Pancreas (tissue), 10 donors: ENCODE measurements at regions not wholly inside any gene's neighbourhood (a gene's known extent, or its start where the extent isn't known, plus 50 kb on each side); places are given as distances from the start of the nearest gene placed in this dataset.

Experiments used
- ATAC-seq, 4 donors: fragments of 200-7000 bp; cut with Tn5 transposase; one replicate each; pipeline versions ENCODE4 v1.8.0 to v1.9.1; 2020; ENCODE audit warnings: mild to moderate bottlenecking in 4 of 4, moderate library complexity in 4 of 4
- DNase-seq, 6 donors: peaks; one replicate each; pipeline ENCODE4 v3.0.0-alpha.2; 2020
- FAIRE-seq: peaks from 2 replicates; lab custom pipeline; 2012; peaks lifted over from hg19 to GRCh38; lab: Jason Lieb, UNC
- H3K27ac ChIP-seq, 4 donors: fragments of 200-600 bp; sonication (generic); 1 replicate in 3 of 4; 2 replicates in 1 of 4; pipeline versions ENCODE4 v1.5.0 to v1.8.0; 2020
- H3K27me3 ChIP-seq, 4 donors: fragments of 200-600 bp; one replicate each; pipeline ENCODE4 v1.8.0; 2021
- H3K36me3 ChIP-seq, 3 donors: fragments of 200-600 bp; sonication (generic) in 1 of 3; one replicate each; pipeline versions ENCODE4 v1.5.0 to v1.8.0; 2020 to 2021
- H3K4me1 ChIP-seq, 3 donors: fragments of 200-600 bp; one replicate each; pipeline ENCODE4 v1.8.0; 2021
- H3K4me3 ChIP-seq, 4 donors: fragments of 200-600 bp; sonication (generic) in 2 of 4; one replicate each; pipeline versions ENCODE4 v1.5.0 to v1.8.0; 2020 to 2021
- H3K9me3 ChIP-seq, 4 donors: fragments of 200-600 bp; one replicate each; pipeline ENCODE4 v1.8.0; 2021
- WGBS, 2 donors: extraction: QIAGEN DNeasy Blood & Tissue Kit; methylation state at CpG; one replicate each; pipeline ENCODE4 v1.1.7; 2013; 5-methylcytosine and 5-hydroxymethylcytosine counted together
- intact Hi-C, 3 donors: fragments of 100-400 bp; cut with DNase I; formaldehyde crosslinking; loops; one replicate each; pipeline versions ENCODE4 v1.11.1 to v1.14.2; 2022
- TF ChIP-seq, protein P1 (sequence below), 4 donors: fragments of 200-600 bp; sonication (generic) in 3 of 4; IDR thresholded peaks; one replicate each; pipeline versions ENCODE4 v1.5.0 to v1.8.0; 2021; ENCODE audit warnings: antibody characterized with exemption in 4 of 4
- donor health status: healthy with polysubstance abuse.
- donor health status: DM: no; HTN: no; CAD: no; lungs with moderate emphysema.
- donor health status: DM: no; HTN: no; CAD: no.
- donor health status: control.
- donor health status: control.
- donor health status: Bipolar disorder and iron deficiency.
- donor health status: DM: yes; HTN: yes; CAD: no.
- donor health status: DM: no; HTN: no; CAD: no.
- donor health status: DM: no; HTN: no; CAD: no.
- donor health status: DM: yes; HTN: yes; CAD: no.

- intact Hi-C loops, result no loop called here
These were observed 164.5 kb downstream of the LPIN1 start for GRCh38 chr2:11910971-11911370.

GRCh38 chr2:11912980-11913379, 166.5 kb downstream of the LPIN1 start:
- H3K27me3 ChIP-seq, result no peaks in the 10 kb centered on the region
- ATAC-seq (no peak), DNase-seq (no peak), FAIRE-seq (no peak)
- H3K9me3 ChIP-seq, result no peaks in the 10 kb centered on the region
- no peaks in the 10 kb centered on the region for H3K4me1 ChIP-seq
- intact Hi-C loops, result no loop called here
- TF ChIP-seq, protein P1, sequence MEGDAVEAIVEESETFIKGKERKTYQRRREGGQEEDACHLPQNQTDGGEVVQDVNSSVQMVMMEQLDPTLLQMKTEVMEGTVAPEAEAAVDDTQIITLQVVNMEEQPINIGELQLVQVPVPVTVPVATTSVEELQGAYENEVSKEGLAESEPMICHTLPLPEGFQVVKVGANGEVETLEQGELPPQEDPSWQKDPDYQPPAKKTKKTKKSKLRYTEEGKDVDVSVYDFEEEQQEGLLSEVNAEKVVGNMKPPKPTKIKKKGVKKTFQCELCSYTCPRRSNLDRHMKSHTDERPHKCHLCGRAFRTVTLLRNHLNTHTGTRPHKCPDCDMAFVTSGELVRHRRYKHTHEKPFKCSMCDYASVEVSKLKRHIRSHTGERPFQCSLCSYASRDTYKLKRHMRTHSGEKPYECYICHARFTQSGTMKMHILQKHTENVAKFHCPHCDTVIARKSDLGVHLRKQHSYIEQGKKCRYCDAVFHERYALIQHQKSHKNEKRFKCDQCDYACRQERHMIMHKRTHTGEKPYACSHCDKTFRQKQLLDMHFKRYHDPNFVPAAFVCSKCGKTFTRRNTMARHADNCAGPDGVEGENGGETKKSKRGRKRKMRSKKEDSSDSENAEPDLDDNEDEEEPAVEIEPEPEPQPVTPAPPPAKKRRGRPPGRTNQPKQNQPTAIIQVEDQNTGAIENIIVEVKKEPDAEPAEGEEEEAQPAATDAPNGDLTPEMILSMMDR (IDR thresholded peaks at IDR 0.05), result no peak
- H3K4me3 ChIP-seq, result no peak overlapping the region
- no peak overlapping the region for H3K27ac ChIP-seq
- 100% methylated on average over 1 of the region's 1 CpG for WGBS, 2 donors
- H3K36me3 ChIP-seq, result no peaks in the 10 kb centered on the region

More at GRCh38 chr2:11910971-11911370, 164.5 kb downstream of the LPIN1 start:
- no peaks in the 10 kb centered on the region for H3K4me1 ChIP-seq
- TF ChIP-seq, protein P1 (IDR thresholded peaks at IDR 0.05), result no peak
- ATAC-seq, result no peak
- no peak for FAIRE-seq
- WGBS, 2 donors, result 89 to 91% methylated on average over 3 of the region's 3 CpGs
- no peaks in the 10 kb centered on the region for H3K27me3 ChIP-seq
- no peak for DNase-seq
- no peaks in the 10 kb centered on the region for H3K36me3 ChIP-seq
- no peak overlapping the region for H3K4me3 ChIP-seq
- H3K9me3 ChIP-seq, result no peaks in the 10 kb centered on the region
- no peak overlapping the region for H3K27ac ChIP-seq

DNA sequence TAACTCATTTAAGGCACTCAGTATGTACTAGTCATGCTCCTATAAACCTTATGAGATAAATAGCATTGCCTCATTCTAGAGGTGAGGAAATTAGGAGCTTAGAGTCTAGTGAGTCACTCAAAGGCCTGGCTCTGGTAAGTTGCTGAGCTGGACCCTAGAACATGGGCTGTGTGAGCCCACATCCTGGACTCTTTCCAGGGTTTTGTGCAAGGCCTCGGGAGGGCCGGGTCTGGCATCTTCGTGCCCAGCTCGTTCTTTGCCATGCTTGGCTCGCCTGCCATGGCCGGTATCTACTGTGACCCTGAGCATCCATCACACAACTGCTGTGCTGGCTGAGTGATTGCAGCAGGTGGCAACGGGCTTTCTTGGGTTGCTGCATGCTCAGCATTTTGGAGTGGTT, 168.0 kb downstream of the LPIN1 start:
- intact Hi-C loops, result no loop called here

GRCh38 chr2:11915650-11916049, 169.2 kb downstream of the LPIN1 start:
- no peaks in the 10 kb centered on the region for H3K4me1 ChIP-seq
- TF ChIP-seq, protein P1 (IDR thresholded peaks at IDR 0.05), result no peak
- intact Hi-C loops, result no loop called here
- H3K27ac ChIP-seq, result no peak overlapping the region
- no peaks in the 10 kb centered on the region for H3K36me3 ChIP-seq
- H3K9me3 ChIP-seq, result no peaks in the 10 kb centered on the region
- no peak for DNase-seq
- WGBS, 2 donors, result 76% methylated on average over 4 of the region's 4 CpGs
- no peaks in the 10 kb centered on the region for H3K27me3 ChIP-seq
- no peak overlapping the region for H3K4me3 ChIP-seq
- no peak for ATAC-seq
- no peak for FAIRE-seq

More for the DNA sequence above, 168.0 kb downstream of the LPIN1 start:
- H3K36me3 ChIP-seq, result no peaks in the 10 kb centered on the region
- DNase-seq (no peak), ATAC-seq (no peak), FAIRE-seq (no peak)
- no peaks in the 10 kb centered on the region for H3K4me1 ChIP-seq
- no peak overlapping the region for H3K4me3 ChIP-seq
- no peaks in the 10 kb centered on the region for H3K9me3 ChIP-seq
- WGBS, 2 donors, result 51 to 87% methylated on average over 7 of the region's 7 CpGs
- H3K27ac ChIP-seq, result no peak overlapping the region
- TF ChIP-seq, protein P1 (IDR thresholded peaks at IDR 0.05), result no peak
- H3K27me3 ChIP-seq, result no peaks in the 10 kb centered on the region

DNA sequence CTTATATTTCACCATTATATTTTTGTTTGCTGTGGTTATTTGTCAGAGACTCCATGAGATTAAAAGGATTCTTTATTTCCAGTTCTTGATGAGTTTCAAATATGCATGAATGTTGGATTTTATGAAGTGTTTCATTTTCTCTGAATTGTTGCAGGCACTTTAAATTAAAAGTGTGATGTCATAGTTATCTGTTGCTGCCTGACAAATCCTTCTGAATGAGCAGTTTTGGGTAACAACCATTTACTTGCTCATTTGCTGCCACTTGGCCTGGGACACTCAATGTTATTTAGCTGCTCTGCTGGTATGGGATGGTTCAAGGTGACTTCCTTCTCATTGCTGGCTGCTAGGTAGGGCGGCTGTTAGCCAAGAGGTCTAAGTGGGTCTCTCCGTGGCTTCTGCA, 173.5 kb downstream of the LPIN1 start:
- TF ChIP-seq, protein P1 (IDR thresholded peaks at IDR 0.05), result no peak
- DNase-seq (no peak), ATAC-seq (no peak), FAIRE-seq (no peak)
- no peaks in the 10 kb centered on the region for H3K9me3 ChIP-seq
- 76 to 90% methylated on average over 2 of the region's 2 CpGs for WGBS, 2 donors
- no peak overlapping the region for H3K27ac ChIP-seq
- no peaks in the 10 kb centered on the region for H3K36me3 ChIP-seq
- H3K27me3 ChIP-seq, result no peaks in the 10 kb centered on the region
- intact Hi-C loops, result no loop called here
- no peaks in the 10 kb centered on the region for H3K4me1 ChIP-seq
- no peak overlapping the region for H3K4me3 ChIP-seq
